WI38 (cell line): ENCODE measurements at regions not wholly inside any gene's neighbourhood (a gene's known extent, or its start where the extent isn't known, plus 50 kb on each side); places are given as distances from the start of the nearest gene placed in this dataset.

Experiments used
- H3K4me3 ChIP-seq: 2 replicates; pipeline ENCODE4 v1.5.1; 2011; ENCODE audit warnings: low read depth, mild to moderate bottlenecking, control low read depth, low read length
- TF ChIP-seq, protein P1 (sequence below): IDR thresholded peaks from 2 replicates; pipeline ENCODE4 v1.5.1; 2012; ENCODE audit warnings: low read depth, mild to moderate bottlenecking, control low read depth, low read length

DNA sequence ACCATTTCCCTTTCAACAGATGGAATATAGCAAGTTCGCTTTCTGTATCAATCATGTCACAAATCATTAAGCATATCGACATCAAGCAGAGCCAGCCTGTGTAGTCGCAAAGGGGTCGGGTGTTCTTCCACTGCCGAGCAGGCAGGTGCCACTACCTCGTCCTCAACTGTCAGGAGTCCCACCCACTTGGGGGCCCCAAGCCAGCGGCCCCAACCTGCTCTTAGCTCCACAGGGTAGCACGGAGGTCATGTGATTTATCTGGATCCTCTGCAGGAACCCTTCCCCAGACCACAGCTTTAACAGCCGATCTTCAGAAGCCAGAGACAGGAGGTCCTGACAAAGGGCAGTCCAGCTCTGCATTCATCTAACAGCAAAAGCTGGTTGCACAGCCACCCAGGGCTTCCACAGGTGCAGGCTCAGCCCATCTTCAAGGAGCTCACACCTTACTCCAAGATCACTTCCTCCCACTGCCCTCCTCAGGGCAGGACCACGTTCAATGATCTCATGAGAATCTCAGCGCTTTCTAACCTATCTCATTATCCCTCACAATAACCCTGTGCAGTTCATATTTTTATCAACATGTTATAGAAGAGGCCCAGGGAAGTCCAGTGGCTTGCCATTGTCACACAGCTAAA is 110.2 kb downstream of the TRIM29 start:
- H3K4me3 ChIP-seq, result no peak overlapping the region
- TF ChIP-seq, protein P1, sequence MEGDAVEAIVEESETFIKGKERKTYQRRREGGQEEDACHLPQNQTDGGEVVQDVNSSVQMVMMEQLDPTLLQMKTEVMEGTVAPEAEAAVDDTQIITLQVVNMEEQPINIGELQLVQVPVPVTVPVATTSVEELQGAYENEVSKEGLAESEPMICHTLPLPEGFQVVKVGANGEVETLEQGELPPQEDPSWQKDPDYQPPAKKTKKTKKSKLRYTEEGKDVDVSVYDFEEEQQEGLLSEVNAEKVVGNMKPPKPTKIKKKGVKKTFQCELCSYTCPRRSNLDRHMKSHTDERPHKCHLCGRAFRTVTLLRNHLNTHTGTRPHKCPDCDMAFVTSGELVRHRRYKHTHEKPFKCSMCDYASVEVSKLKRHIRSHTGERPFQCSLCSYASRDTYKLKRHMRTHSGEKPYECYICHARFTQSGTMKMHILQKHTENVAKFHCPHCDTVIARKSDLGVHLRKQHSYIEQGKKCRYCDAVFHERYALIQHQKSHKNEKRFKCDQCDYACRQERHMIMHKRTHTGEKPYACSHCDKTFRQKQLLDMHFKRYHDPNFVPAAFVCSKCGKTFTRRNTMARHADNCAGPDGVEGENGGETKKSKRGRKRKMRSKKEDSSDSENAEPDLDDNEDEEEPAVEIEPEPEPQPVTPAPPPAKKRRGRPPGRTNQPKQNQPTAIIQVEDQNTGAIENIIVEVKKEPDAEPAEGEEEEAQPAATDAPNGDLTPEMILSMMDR, result no peak

DNA sequence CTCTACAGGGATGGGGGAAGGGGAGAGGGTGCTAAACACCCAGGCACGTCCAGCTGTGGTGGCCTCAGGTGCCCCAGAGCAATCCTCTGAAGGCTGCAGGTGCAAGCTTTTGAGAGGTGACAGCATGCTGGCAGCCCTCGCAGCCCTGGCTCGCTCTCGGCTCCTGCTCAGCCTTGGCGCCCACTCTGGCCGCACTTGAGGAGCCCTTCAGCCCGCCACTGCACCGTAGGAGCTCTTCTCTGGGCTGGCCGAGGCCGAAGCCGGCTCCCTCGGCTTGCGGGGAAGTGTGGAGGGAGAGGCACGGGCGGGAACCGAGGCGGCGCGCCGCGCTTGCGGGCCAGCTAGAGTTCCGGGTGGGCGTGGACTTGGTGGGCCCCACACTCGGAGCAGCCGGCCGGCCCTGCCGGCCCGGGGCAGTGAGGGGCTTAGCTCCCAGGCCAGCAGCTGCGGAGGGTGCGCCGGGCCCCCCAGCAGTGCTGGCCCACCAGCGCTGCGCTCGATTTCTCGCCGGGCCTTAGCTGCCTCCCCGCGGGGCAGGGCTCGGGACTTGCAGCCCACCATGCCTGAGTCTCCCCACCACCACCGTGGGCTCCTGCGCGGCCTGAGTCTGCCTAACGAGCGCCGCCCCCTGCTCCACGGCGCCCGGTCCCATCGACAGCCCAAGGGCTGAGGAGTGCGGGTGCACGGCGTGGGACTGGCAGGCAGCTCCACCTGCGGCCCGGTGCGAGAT is 112.1 kb downstream of the TRIM29 start:
- TF ChIP-seq, protein P1, result no peak

DNA sequence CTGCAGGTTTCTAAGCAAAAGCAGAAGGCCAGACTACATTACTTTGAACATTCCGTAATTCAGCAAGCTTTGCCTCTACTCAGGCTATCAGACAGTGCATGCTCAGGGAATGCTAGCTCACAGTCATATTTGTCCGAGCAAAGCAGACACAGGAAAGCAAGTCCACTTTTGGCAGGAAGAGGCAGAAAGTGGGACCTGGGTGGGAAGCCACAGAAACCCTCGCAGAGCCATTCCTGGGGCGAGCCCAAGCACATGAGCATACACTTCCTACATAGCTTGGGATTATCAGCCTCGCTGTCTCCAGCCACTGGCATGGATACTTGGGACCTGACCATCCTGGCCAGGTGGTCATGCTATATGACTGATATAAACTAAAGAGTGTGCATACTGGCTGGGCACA is 113.3 kb downstream of the TRIM29 start:
- H3K4me3 ChIP-seq, result no peak overlapping the region
- TF ChIP-seq, protein P1, result no peak

More for the DNA sequence above, 112.1 kb downstream of the TRIM29 start:
- H3K4me3 ChIP-seq, result no peak overlapping the region

DNA sequence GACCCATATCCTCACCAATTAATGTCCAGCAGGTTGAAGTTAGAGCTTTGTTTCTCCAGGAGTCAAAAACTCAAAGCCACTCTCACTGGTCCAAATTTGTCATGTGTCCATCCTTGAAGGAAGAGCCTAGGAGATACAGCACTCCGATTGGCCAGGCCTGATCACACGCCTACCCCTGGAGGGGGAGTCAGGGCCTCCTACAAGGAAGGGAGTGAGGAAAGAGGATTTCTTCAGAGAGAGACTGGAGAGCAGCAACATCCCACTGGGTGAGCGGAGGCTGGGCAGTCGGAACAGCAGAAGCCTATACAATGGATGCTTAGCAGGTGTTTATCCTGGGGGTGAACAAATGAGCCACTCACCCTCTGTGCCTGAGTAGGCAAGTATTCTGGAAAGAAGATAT is 113.9 kb downstream of the TRIM29 start:
- no peak overlapping the region for H3K4me3 ChIP-seq
- TF ChIP-seq, protein P1, result no peak

- TF ChIP-seq, protein P1, result no peak
- no peak overlapping the region for H3K4me3 ChIP-seq
These were observed 114.4 kb downstream of the TRIM29 start for GRCh38 chr11:120023551-120023950.

GRCh38 chr11:120023120-120023519 is 114.8 kb downstream of the TRIM29 start:
- no peak overlapping the region for H3K4me3 ChIP-seq
- TF ChIP-seq, protein P1, result no peak

- no peak overlapping the region for H3K4me3 ChIP-seq
- TF ChIP-seq, protein P1, result no peak
These were observed 115.3 kb downstream of the TRIM29 start for GRCh38 chr11:120022617-120023016.
